ENCODE measurements at regions not wholly inside any gene's neighbourhood (a gene's known extent, or its start where the extent isn't known, plus 50 kb on each side); places are given as distances from the start of the nearest gene placed in this dataset.
"Not testable (repeated sequence)": the region's sequence is repeated elsewhere in the genome, so short reads cannot be mapped to it uniquely, and the experiment has no call there.

- not testable (repeated sequence) for DNase-seq (ENCODE audit: low spot score); FAIRE-seq
Observed at GRCh38 chr7:81437160-81437559, 332.7 kb downstream of the HGF start.

- FAIRE-seq (no peak), DNase-seq (ENCODE audit: low spot score) (no peak)
Observed at GRCh38 chr7:81433692-81434331, 336.0 kb downstream of the HGF start.

- peak; percentile 65 for FAIRE-seq
- DNase-seq (ENCODE audit: low spot score): no peak
Observed at GRCh38 chr7:81433206-81433605, 336.6 kb downstream of the HGF start.

- peak; percentile 67 for FAIRE-seq
- no peak for DNase-seq (ENCODE audit: low spot score)
Observed at GRCh38 chr7:81430761-81431160, 339.1 kb downstream of the HGF start.

GRCh38 chr7:81430150-81430549 lies 339.7 kb downstream of the HGF start:
- no peak for FAIRE-seq
- no peak for DNase-seq (ENCODE audit: low spot score)

GRCh38 chr7:81427461-81427860 lies 342.4 kb downstream of the HGF start:
- DNase-seq (ENCODE audit: low spot score) (no peak), FAIRE-seq (no peak)

GRCh38 chr7:81420526-81421226 lies 349.2 kb downstream of the HGF start:
- no peak for DNase-seq (ENCODE audit: low spot score)
- no peak for FAIRE-seq

- FAIRE-seq (no peak), DNase-seq (ENCODE audit: low spot score) (no peak)
Observed at GRCh38 chr7:81419731-81420130, 350.1 kb downstream of the HGF start.

GRCh38 chr7:81416659-81417058 lies 353.2 kb downstream of the HGF start:
- DNase-seq (ENCODE audit: low spot score) (no peak), FAIRE-seq (peak; percentile 67)

GRCh38 chr7:81415181-81415580 lies 354.7 kb downstream of the HGF start:
- DNase-seq (ENCODE audit: low spot score): no peak
- no peak for FAIRE-seq

- FAIRE-seq: peak; percentile 74
- no peak for DNase-seq (ENCODE audit: low spot score)
Observed at GRCh38 chr7:81414411-81414810, 355.4 kb downstream of the HGF start.

- FAIRE-seq (peak; percentile 79), DNase-seq (ENCODE audit: low spot score) (peak; percentile 69)
Observed at GRCh38 chr7:81410471-81411117, 359.3 kb downstream of the HGF start.

GRCh38 chr7:81408728-81409127 lies 361.1 kb downstream of the HGF start:
- FAIRE-seq: peak; percentile 20
- no peak for DNase-seq (ENCODE audit: low spot score)

- peak; percentile 73 for FAIRE-seq
- no peak for DNase-seq (ENCODE audit: low spot score)
Observed at GRCh38 chr7:81407094-81407493, 362.8 kb downstream of the HGF start.

- no peak for FAIRE-seq
- no peak for DNase-seq (ENCODE audit: low spot score)
Observed at GRCh38 chr7:81404669-81405068, 365.2 kb downstream of the HGF start.

GRCh38 chr7:81402227-81402626 lies 367.6 kb downstream of the HGF start:
- no peak for FAIRE-seq
- peak; percentile 44 for DNase-seq (ENCODE audit: low spot score)

- no peak for DNase-seq (ENCODE audit: low spot score)
- no peak for FAIRE-seq
Observed at GRCh38 chr7:81399471-81399870, 370.4 kb downstream of the HGF start.

GRCh38 chr7:81394029-81394428 lies 375.8 kb downstream of the HGF start:
- FAIRE-seq (no peak), DNase-seq (ENCODE audit: low spot score) (no peak)

- no peak for FAIRE-seq
- no peak for DNase-seq (ENCODE audit: low spot score)
Observed at GRCh38 chr7:81393018-81393417, 376.8 kb downstream of the HGF start.

GRCh38 chr7:81385370-81385769 lies 384.5 kb downstream of the HGF start:
- no peak for FAIRE-seq
- DNase-seq (ENCODE audit: low spot score): no peak

- no peak for FAIRE-seq
- no peak for DNase-seq (ENCODE audit: low spot score)
Observed at GRCh38 chr7:81383846-81384245, 386.0 kb downstream of the HGF start.

- not testable (repeated sequence) for FAIRE-seq
Observed at GRCh38 chr7:81374641-81375040, 395.2 kb downstream of the HGF start.

GRCh38 chr7:81370822-81371221 lies 399.0 kb downstream of the HGF start:
- DNase-seq (ENCODE audit: low spot score): no peak
- no peak for FAIRE-seq

More at GRCh38 chr7:81374641-81375040, 395.2 kb downstream of the HGF start:
- not testable (repeated sequence) for DNase-seq (ENCODE audit: low spot score)
